Endodermal cell (in vitro differentiated cells): ENCODE measurements at regions not wholly inside any gene's neighbourhood (a gene's known extent, or its start where the extent isn't known, plus 50 kb on each side); places are given as distances from the start of the nearest gene placed in this dataset.

Experiments
- DNase-seq: peaks from one replicate; pipeline ENCODE4 v3.0.0-alpha.2; 2017
- H3K27ac ChIP-seq: 2 replicates; pipeline ENCODE4 v1.5.1; 2013; ENCODE audit warnings: mild to moderate bottlenecking, low read depth, low read length, moderate library complexity
- H3K27me3 ChIP-seq: 2 replicates; pipeline ENCODE4 v1.6.1; 2013; ENCODE audit warnings: mild to moderate bottlenecking, low read length, moderate library complexity; ENCODE audit not compliant: insufficient read depth, control insufficient read depth, poor library complexity, severe bottlenecking
- H3K36me3 ChIP-seq: 2 replicates; pipeline ENCODE4 v1.7.0; 2013; ENCODE audit warnings: mild to moderate bottlenecking, low read length, moderate library complexity; ENCODE audit not compliant: control insufficient read depth, insufficient read depth
- H3K4me1 ChIP-seq: one replicate; pipeline ENCODE4 v1.7.0; 2013; ENCODE audit warnings: low read length; ENCODE audit not compliant: control insufficient read depth, insufficient read depth
- H3K4me3 ChIP-seq: 2 replicates; pipeline ENCODE4 v1.5.1; 2013; ENCODE audit warnings: mild to moderate bottlenecking, low read length, moderate library complexity
- H3K9ac ChIP-seq: 2 replicates; pipeline ENCODE4 v1.6.1; 2013; ENCODE audit warnings: mild to moderate bottlenecking, low read length, moderate library complexity; ENCODE audit not compliant: poor library complexity, severe bottlenecking; ENCODE audit errors: extremely low read depth
- H3K9me3 ChIP-seq: 2 replicates; pipeline ENCODE4 v1.6.1; 2013; ENCODE audit warnings: mild to moderate bottlenecking, low read length, moderate library complexity; ENCODE audit not compliant: control insufficient read depth
- H3K27ac Mint-ChIP-seq: 2 replicates; pipeline ENCODE4 v1.8.0; 2020; ENCODE audit warnings: mixed read lengths
- H3K27me3 Mint-ChIP-seq: 2 replicates; pipeline ENCODE4 v1.8.0; 2021; ENCODE audit warnings: mild to moderate bottlenecking, mixed read lengths; ENCODE audit not compliant: insufficient read depth
- H3K36me3 Mint-ChIP-seq: 2 replicates; pipeline ENCODE4 v1.8.0; 2020; ENCODE audit warnings: low read depth, mixed read lengths
- H3K4me1 Mint-ChIP-seq: 2 replicates; pipeline ENCODE4 v1.8.0; 2020; ENCODE audit warnings: mixed read lengths
- H3K4me3 Mint-ChIP-seq: 2 replicates; pipeline ENCODE4 v1.8.0; 2020; ENCODE audit warnings: mild to moderate bottlenecking, moderate library complexity, mixed read lengths
- H3K9me3 Mint-ChIP-seq: 2 replicates; pipeline ENCODE4 v1.8.0; 2020; ENCODE audit warnings: mild to moderate bottlenecking, mixed read lengths
- WGBS, 2 experiments: methylation state at CpG; one replicate each; pipeline versions ENCODE4 v1.1.5 to v1.1.7; 2013; ENCODE audit warnings: missing lambda C conversion rate in 2 of 2, mixed read lengths in 1 of 2; ENCODE audit not compliant: insufficient coverage in 1 of 2, insufficient read length in 1 of 2; 5-methylcytosine and 5-hydroxymethylcytosine counted together
- TF ChIP-seq, protein P1 (sequence below): fragments of 200-600 bp; sonication (generic); conservative IDR thresholded peaks from 2 replicates; pipeline ENCODE4 v1.5.0; 2021; ENCODE audit warnings: antibody characterized with exemption, mild to moderate bottlenecking

DNA sequence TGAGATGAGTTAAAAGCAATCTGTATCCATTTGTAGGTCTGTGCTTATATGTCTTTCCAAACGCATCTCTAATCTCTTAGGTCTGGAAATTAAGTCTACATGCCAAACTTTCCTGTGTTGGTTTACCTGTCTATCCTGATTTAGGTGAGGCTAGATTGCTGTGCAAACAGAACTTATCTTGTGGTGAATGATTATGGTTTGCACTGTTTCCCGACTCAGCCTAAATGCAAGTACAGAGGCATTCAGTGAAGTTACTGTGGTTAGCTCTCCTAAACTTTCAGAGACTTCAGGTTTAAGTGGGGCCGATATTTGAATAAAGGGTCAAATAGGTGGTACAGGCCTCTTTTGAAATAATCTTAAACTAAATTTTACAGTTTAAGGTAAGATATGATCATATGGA, 103.5 kb downstream of the ICOS start:
- no peaks in the 10 kb centered on the region for H3K27me3 ChIP-seq
- H3K9me3 ChIP-seq, result peaks cover 8% of the 10 kb centered on the region
- TF ChIP-seq, protein P1, sequence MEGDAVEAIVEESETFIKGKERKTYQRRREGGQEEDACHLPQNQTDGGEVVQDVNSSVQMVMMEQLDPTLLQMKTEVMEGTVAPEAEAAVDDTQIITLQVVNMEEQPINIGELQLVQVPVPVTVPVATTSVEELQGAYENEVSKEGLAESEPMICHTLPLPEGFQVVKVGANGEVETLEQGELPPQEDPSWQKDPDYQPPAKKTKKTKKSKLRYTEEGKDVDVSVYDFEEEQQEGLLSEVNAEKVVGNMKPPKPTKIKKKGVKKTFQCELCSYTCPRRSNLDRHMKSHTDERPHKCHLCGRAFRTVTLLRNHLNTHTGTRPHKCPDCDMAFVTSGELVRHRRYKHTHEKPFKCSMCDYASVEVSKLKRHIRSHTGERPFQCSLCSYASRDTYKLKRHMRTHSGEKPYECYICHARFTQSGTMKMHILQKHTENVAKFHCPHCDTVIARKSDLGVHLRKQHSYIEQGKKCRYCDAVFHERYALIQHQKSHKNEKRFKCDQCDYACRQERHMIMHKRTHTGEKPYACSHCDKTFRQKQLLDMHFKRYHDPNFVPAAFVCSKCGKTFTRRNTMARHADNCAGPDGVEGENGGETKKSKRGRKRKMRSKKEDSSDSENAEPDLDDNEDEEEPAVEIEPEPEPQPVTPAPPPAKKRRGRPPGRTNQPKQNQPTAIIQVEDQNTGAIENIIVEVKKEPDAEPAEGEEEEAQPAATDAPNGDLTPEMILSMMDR, result no peak
- H3K27ac ChIP-seq, result no peak overlapping the region
- no peaks in the 10 kb centered on the region for H3K36me3 ChIP-seq
- no peaks in the 10 kb centered on the region for H3K4me1 ChIP-seq
- H3K4me1 Mint-ChIP-seq, result peaks cover 4% of the 10 kb centered on the region
- WGBS, 2 experiments, result 87 to 90% methylated on average over 2 to 3 of the region's 3 CpGs
- H3K36me3 Mint-ChIP-seq, result no peaks in the 10 kb centered on the region
- H3K4me3 ChIP-seq, result no peak overlapping the region
- H3K27ac Mint-ChIP-seq, result no peak overlapping the region
- no peak overlapping the region for H3K9ac ChIP-seq
- DNase-seq, result no peak
- no peak overlapping the region for H3K4me3 Mint-ChIP-seq
- H3K9me3 Mint-ChIP-seq, result peaks cover 14% of the 10 kb centered on the region
- H3K27me3 Mint-ChIP-seq, result no peaks in the 10 kb centered on the region

DNA sequence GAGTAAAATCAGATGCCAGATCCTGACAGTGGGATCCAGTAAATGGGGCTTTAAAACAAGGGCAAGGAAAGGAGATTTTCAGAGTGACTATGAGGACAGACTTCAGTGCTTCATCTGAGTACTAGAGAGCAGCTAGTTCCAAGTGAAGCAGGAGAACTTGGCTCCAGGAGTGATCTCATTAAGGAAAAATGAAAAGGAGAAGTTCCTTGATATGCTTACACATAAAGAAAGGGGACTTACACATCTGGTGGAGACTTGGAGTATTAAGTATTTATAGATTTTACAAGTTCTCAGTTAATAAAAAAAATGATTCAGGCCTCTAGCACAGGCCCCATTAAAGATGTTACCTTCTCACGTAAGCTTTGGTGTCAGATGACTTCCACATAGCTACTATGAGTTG, 105.8 kb downstream of the ICOS start:
- Mint-ChIP-seq H3K36me3 (no peaks in the 10 kb centered on the region), H3K9me3 (peaks cover 14% of the 10 kb centered on the region), H3K27me3 (no peaks in the 10 kb centered on the region), H3K27ac (no peak overlapping the region), H3K4me3 (no peak overlapping the region), H3K4me1 (peaks cover 4% of the 10 kb centered on the region)
- H3K27me3 ChIP-seq, result no peaks in the 10 kb centered on the region
- H3K9me3 ChIP-seq, result peaks cover 8% of the 10 kb centered on the region
- DNase-seq, result no peak
- TF ChIP-seq, protein P1, result no peak
- no peak overlapping the region for H3K27ac ChIP-seq
- no peaks in the 10 kb centered on the region for H3K36me3 ChIP-seq
- no peak overlapping the region for H3K9ac ChIP-seq
- WGBS, 2 experiments, result 94 to 100% methylated on average over 1 of the region's 1 CpG
- no peak overlapping the region for H3K4me3 ChIP-seq
- no peaks in the 10 kb centered on the region for H3K4me1 ChIP-seq

DNA sequence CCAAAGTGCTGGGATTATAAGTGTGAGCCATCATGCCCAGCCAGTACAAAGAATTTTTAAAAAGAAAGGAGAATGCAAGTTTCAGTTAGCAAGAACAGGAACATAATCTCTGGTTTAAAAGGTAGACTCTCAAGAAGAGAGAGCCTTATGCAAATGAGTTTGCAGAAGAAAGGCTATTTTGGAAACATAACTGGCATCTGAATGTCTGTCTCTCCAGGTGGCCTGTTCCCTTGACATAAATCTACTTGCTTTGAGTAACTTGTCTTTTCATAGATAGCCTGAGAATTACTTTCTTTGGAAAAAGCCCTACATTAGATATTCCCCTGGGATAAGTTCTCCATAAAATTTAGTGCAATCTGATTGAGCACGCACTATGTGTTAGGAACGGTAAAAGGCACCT, 109.6 kb downstream of the ICOS start:
- Histone ChIP-seq H3K9me3 (peaks cover 8% of the 10 kb centered on the region), H3K4me1 (no peaks in the 10 kb centered on the region), H3K27ac (no peak overlapping the region), H3K27me3 (no peaks in the 10 kb centered on the region), H3K4me3 (no peak overlapping the region), H3K9ac (no peak overlapping the region), H3K36me3 (no peaks in the 10 kb centered on the region)
- WGBS, 2 experiments, result 92 to 94% methylated on average over 2 of the region's 2 CpGs
- no peak for DNase-seq
- no peaks in the 10 kb centered on the region for H3K27me3 Mint-ChIP-seq
- H3K4me1 Mint-ChIP-seq, result no peaks in the 10 kb centered on the region
- H3K4me3 Mint-ChIP-seq, result no peak overlapping the region
- H3K9me3 Mint-ChIP-seq, result peaks cover 14% of the 10 kb centered on the region
- no peak overlapping the region for H3K27ac Mint-ChIP-seq
- TF ChIP-seq, protein P1, result no peak
- no peaks in the 10 kb centered on the region for H3K36me3 Mint-ChIP-seq
